Left ventricle myocardium inferior (tissue), 1 donor: ENCODE measurements at regions not wholly inside any gene's neighbourhood (a gene's known extent, or its start where the extent isn't known, plus 50 kb on each side); places are given as distances from the start of the nearest gene placed in this dataset.

ENCODE experiments used
- DNase-seq: peaks from one replicate; pipeline ENCODE4 v3.0.0-alpha.2; 2020
- H3K27ac ChIP-seq: fragments of 200-600 bp; replicated peaks from 2 replicates; pipeline ENCODE4 v1.8.0; 2021
- H3K27me3 ChIP-seq: fragments of 200-600 bp; 2 replicates; pipeline ENCODE4 v1.8.0; 2021; ENCODE audit warnings: low read depth
- H3K36me3 ChIP-seq: fragments of 200-600 bp; 2 replicates; pipeline ENCODE4 v1.8.0; 2021
- H3K4me1 ChIP-seq: fragments of 200-600 bp; 2 replicates; pipeline ENCODE4 v1.8.0; 2021
- H3K4me3 ChIP-seq: fragments of 200-600 bp; 2 replicates; pipeline ENCODE4 v1.8.0; 2021; ENCODE audit warnings: mild to moderate bottlenecking, moderate library complexity
- H3K9me3 ChIP-seq: fragments of 200-600 bp; replicated peaks from 2 replicates; pipeline ENCODE4 v1.8.0; 2021
- intact Hi-C: fragments of 100-400 bp; cut with micrococcal nuclease; formaldehyde crosslinking; loops from one replicate; pipeline ENCODE4 v1.11.0; 2022
- TF ChIP-seq, protein P1 (sequence below): fragments of 200-600 bp; IDR thresholded peaks from 2 replicates; pipeline ENCODE4 v1.8.0; 2021; ENCODE audit warnings: antibody characterized with exemption, mild to moderate bottlenecking, borderline replicate concordance
- donor health status: DM: no; HTN: yes; CAD: no; lungs with severe emphysema.

DNA sequence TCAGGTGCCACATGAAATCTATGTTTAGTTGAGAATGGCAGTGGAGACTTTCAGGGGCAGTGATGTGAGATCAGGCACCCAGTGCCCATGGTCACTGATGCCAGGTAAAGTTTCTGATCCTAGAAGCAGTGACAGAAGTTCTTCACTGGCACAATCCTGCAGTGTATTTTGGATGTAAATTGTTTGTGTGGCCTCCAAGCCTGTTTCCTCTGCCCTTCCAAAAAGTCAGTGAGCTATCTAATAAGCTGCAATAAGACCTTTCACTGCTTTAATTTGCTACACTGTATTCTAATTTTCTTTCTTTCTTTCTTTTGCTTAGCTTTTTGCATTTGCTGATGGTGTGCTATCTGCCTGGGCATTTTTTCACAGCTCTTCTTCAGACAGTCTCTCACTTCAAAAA lies 1348.6 kb downstream of the ADGRL3 start:
- TF ChIP-seq, protein P1, sequence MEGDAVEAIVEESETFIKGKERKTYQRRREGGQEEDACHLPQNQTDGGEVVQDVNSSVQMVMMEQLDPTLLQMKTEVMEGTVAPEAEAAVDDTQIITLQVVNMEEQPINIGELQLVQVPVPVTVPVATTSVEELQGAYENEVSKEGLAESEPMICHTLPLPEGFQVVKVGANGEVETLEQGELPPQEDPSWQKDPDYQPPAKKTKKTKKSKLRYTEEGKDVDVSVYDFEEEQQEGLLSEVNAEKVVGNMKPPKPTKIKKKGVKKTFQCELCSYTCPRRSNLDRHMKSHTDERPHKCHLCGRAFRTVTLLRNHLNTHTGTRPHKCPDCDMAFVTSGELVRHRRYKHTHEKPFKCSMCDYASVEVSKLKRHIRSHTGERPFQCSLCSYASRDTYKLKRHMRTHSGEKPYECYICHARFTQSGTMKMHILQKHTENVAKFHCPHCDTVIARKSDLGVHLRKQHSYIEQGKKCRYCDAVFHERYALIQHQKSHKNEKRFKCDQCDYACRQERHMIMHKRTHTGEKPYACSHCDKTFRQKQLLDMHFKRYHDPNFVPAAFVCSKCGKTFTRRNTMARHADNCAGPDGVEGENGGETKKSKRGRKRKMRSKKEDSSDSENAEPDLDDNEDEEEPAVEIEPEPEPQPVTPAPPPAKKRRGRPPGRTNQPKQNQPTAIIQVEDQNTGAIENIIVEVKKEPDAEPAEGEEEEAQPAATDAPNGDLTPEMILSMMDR = no peak
- no peak for DNase-seq
- no peaks in the 10 kb centered on the region for H3K27me3 ChIP-seq
- H3K4me1 ChIP-seq = no peaks in the 10 kb centered on the region
- no peak overlapping the region for H3K4me3 ChIP-seq
- H3K9me3 ChIP-seq = no peaks in the 10 kb centered on the region
- intact Hi-C loops = no loop called here
- peak overlapping the region; percentile 50 for H3K27ac ChIP-seq
- no peaks in the 10 kb centered on the region for H3K36me3 ChIP-seq

GRCh38 chr4:62548108-62548524 lies 1348.0 kb downstream of the ADGRL3 start:
- no peak overlapping the region for H3K4me3 ChIP-seq
- intact Hi-C loops = no loop called here
- no peaks in the 10 kb centered on the region for H3K4me1 ChIP-seq
- H3K36me3 ChIP-seq = no peaks in the 10 kb centered on the region
- no peaks in the 10 kb centered on the region for H3K27me3 ChIP-seq
- DNase-seq = peak; percentile 55
- TF ChIP-seq, protein P1 = no peak
- no peaks in the 10 kb centered on the region for H3K9me3 ChIP-seq
- H3K27ac ChIP-seq = peak overlapping the region; percentile 50

GRCh38 chr4:62544428-62544827 lies 1344.3 kb downstream of the ADGRL3 start:
- intact Hi-C loops = no loop called here
- peaks cover 8% of the 10 kb centered on the region for H3K9me3 ChIP-seq
- H3K27me3 ChIP-seq = no peaks in the 10 kb centered on the region
- H3K4me1 ChIP-seq = no peaks in the 10 kb centered on the region
- H3K4me3 ChIP-seq = no peak overlapping the region
- no peak overlapping the region for H3K27ac ChIP-seq
- TF ChIP-seq, protein P1 = no peak
- no peaks in the 10 kb centered on the region for H3K36me3 ChIP-seq
- no peak for DNase-seq

DNA sequence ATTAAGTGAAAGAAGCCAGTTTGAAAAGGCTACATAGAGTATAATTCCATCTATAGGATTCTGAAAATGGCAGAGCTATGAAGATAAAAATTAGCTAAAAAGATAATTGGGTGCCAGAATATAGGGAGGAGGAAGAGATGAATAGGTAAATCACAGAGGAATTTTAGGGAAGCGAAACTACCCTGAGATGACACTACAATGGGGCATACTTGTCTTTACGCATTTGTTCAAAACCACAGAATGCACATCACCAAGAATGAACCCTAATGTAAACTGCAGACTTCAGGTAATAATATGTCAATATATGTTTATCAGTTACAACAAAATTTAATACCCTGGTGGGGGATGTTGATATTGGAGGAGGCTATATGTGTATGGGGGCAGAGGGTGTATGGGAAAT lies 1342.9 kb downstream of the ADGRL3 start:
- Histone ChIP-seq H3K27ac (no peak overlapping the region), H3K36me3 (no peaks in the 10 kb centered on the region), H3K4me1 (no peaks in the 10 kb centered on the region), H3K9me3 (peaks cover 23% of the 10 kb centered on the region), H3K4me3 (no peak overlapping the region), H3K27me3 (no peaks in the 10 kb centered on the region)
- no peak for DNase-seq
- TF ChIP-seq, protein P1 = no peak
- intact Hi-C loops = no loop called here

- Histone ChIP-seq H3K4me1 (no peaks in the 10 kb centered on the region), H3K4me3 (no peak overlapping the region), H3K36me3 (no peaks in the 10 kb centered on the region), H3K27me3 (no peaks in the 10 kb centered on the region), H3K27ac (no peak overlapping the region), H3K9me3 (peaks cover 23% of the 10 kb centered on the region)
- intact Hi-C loops = no loop called here
- TF ChIP-seq, protein P1 = no peak
- DNase-seq = no peak
Observed at GRCh38 chr4:62533573-62533972, 1333.4 kb downstream of the ADGRL3 start.

GRCh38 chr4:62531731-62532130 lies 1331.6 kb downstream of the ADGRL3 start:
- TF ChIP-seq, protein P1 = no peak
- Histone ChIP-seq H3K27ac (no peak overlapping the region), H3K4me3 (no peak overlapping the region), H3K4me1 (no peaks in the 10 kb centered on the region), H3K27me3 (no peaks in the 10 kb centered on the region), H3K36me3 (no peaks in the 10 kb centered on the region), H3K9me3 (peaks cover 9% of the 10 kb centered on the region)
- DNase-seq = no peak
- intact Hi-C loops = no loop called here
